NOMO-1 (cell line): ENCODE measurements at regions not wholly inside any gene's neighbourhood (a gene's known extent, or its start where the extent isn't known, plus 50 kb on each side); places are given as distances from the start of the nearest gene placed in this dataset.

Experiments used
- DNase-seq, 2 experiments: peaks; one replicate each; lab custom pipeline; 2025; ENCODE audit not compliant: unreplicated experiment in 2 of 2; lab: John Stamatoyannopoulos, UW

DNA sequence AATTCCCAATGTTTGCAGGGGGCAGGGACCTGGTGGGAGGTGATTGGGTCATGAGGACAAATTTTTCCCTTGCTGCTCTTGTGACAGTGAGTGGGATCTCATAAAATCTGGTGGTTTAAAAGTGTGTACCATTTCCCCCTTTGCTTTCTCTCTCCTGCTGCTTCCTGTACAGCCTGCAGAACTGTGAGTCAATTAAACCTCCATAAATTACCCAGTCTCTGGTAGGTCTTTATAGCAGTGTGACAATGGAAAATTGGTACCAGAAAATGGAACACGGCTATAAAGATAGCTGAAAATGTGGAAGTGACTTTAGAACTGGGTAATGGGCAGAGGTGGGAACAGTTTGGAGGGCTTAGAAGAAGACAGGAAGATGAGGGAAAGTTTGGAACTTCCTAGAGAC lies 108.7 kb upstream of the NPFFR2 start:
- peak in 1 of 2 experiments; percentile 3 for DNase-seq

DNA sequence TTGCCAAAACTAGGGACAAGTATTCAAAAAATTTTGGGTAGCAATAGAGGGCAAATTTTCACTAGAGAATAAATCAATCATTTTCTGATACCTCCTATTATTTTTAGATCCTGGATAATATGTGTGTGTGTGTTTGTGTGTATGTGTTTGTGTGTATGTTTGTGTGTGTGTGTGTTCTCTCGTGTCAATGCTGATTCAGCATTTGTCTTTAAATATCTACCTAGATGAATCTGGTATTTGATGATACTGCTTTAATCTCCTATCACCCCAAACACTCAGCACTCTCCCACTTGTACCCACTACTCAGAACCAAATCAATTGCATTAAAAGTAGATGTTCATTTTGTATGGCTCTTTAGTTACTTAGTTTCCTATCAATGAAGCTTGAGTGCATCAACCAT lies 101.3 kb upstream of the NPFFR2 start:
- no peak for DNase-seq

DNA sequence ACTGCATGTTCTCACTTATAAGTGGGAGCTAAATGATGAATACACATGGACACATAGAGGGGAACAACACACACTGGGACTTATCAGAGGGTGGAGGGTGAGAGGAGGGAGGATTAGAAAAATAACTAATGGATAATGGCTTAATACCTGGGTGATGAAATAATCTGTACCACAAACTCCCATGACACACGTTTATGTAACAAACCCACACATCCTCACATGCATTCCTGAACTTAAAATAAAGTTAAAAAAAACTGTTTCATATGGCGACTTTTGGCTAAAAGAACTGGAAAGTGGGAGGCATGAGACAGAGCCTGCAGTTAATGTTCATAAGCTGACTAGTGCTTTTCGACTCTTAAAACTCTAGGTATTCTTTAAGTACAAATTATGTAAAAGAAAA lies 98.9 kb upstream of the NPFFR2 start:
- DNase-seq = no peak

DNA sequence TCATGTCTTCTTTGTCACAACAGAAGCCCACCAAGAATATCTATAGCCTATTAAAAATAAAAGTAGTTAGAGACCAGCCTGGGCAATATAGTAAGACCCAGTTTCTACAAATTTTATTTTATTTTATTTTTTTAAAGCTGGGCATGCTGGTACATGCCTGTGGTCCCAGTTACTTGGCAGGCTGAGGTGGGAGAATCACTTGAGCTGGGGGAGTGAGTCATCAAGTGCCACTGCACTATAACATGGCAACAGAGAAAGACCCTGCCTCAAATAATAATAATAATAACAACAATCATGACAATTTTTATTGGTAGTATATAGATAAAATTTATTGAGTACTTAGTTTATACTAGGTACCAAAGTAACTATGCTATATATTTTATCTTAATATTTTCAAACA lies 93.0 kb upstream of the NPFFR2 start:
- no peak for DNase-seq

DNA sequence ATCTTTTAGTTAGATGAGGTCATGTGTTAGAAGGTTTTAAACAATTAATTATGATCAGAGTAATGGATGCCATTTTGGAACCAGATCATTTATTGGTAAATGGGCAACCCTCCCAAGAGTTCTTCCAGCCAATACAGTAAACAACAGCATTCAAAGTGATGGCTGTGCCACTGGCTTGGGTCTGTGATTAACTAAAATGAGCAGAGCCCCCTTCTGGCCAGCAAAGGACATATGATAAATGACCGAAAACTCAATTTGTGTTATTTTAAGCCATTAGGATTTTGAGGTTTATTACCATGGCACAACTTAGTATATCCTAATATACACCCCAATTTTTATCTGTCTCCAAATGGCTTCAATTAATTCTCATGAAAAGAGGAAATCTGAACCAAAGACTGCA lies 90.8 kb upstream of the NPFFR2 start:
- DNase-seq = no peak

DNA sequence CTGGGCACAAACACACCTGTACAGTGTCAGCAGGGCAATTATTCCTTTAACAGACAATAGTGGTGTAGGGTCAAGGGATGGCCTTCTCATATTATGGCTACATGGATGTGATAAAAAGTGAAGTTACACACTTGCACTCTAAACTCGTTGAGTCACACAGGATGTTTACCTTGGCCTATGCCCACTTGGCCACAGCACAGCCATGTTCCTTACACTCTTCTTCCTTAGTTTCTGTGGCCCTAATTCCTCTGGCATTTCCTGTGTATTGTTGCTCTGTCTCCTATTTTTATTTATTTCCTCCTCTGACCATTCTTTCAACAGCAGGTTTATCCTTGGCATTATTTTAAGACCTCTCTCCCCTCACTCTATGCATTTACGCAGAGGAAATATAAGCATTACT lies 86.8 kb upstream of the NPFFR2 start:
- no peak for DNase-seq

DNA sequence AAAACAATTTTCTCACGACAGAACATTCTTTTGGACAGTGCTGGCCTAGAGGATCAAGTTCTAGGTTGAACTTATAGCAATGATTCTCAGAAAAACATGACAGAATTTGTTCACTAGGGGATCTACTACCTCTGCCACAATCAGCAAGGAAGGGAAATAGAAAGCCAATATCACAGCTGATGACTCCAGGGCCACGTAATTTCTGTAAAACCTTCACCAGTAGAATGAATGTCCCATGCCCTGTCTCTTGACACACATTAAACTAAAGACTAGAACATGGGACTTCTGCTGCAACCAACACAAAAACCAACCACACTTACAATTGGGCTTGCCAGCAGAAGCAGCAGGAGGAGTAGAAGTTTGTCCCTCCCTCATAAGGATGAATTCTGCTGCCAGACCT lies 86.0 kb upstream of the NPFFR2 start:
- DNase-seq = no peak

DNA sequence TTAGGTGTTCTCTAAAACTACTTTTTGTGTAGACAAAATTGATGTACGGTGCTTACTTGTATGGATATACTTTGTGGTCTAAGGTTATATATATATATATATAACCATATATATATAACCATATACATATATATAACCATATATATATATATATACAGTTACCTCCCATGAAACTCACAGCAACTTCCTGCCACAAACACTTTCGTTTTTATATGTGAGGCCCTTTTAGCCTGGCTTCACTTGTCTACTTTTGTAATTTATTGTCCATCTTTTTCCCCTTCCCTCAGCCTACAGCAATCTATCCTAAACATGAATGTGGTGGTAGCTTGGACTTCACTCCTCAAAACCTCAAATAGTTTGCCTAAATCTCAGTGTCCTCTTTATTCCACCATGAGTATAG lies 72.8 kb upstream of the NPFFR2 start:
- DNase-seq = no peak

DNA sequence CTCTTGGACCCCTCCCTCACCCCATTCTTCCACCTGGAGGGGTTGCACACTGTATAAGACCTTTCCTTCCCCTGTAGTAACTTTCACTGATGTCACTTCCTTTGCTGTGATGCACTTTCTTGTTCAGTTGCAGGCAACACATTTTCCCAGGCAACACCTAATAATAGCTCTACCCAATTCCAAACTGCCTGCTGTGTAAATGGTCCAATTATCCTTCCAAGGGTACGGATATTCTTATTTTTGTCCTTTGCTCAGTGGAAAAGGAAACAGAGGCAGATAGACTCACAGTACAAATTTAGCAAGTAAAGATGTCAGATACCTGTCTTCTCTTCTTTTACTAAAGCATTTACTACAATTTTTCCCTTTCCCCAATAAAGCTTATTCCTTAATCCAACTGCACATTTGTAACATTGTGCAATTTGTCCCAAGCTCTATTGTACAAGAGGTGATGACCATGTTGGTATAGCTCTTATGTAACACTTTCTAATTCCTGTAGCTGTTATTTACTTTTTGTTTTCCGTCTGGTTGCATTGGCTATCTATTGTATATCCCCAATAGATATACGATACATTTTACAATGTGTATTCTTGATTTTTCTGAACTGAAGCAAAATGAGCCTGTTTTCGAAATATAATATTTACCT lies 69.1 kb upstream of the NPFFR2 start:
- DNase-seq = no peak

DNA sequence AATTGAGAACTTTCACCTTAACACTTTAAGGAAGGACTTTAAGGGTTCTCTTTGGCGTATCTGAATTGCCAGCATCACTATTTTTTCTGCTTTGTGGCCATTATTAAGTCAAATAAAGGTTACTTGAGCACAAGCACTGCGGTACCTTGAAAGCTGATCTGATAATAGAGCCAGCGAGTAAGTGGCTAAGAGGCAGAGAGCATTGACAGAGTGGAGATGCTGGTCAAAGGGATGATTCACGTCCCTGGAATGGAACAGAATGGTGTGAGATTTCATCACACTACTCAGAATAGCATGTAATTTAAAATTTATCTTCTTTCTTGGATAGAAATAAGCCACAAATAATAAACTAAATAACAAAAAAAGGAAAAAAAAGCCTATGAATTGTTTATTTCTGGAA lies 57.1 kb upstream of the NPFFR2 start:
- no peak for DNase-seq

DNA sequence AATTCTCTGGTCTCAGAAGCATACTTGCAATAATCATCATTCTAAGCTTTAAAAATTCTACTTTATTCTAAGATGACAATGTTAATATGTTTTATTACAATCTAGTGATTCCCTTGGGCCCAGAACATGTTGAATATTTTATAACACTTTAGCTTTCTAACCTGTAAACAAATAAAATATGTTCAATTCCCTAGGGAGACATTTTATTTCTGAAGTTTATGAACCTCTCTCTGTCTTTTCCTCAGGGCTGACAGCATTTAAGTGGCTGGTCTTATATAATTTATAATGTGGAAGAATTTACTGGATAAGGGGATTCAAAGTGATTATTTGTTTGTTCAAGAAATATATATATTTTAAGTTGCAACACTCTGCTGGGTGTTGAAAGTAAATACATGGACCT lies 55.3 kb upstream of the NPFFR2 start:
- no peak for DNase-seq

DNA sequence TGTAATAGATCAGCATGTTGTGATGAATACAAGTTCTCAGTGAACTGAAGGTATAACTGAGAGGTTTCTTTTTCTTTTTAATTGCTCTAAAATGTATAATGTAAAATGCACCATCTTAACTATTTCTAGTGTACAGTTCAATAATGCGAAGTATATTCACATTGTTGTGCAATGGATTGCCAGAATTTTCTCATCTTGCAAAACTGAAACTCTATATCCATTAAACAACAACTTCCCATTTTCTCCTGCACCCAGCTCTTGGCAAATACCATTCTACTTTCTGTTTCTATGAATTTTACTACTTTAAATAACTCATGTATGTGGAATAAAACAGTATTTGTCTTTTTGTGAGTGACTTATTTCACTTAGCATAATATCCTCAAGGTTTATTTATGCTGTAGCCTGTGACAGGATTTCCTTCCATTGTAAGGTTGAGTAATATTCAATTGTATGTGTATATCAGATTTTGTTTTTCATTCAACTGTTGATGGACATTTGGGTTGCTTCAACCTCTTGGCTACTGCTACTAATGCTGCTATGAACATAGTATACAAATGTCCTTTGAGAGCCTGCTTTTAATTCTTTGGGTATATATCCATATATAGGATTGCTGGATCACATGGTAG lies 53.5 kb upstream of the NPFFR2 start:
- DNase-seq = peak; percentile 86 to 88

DNA sequence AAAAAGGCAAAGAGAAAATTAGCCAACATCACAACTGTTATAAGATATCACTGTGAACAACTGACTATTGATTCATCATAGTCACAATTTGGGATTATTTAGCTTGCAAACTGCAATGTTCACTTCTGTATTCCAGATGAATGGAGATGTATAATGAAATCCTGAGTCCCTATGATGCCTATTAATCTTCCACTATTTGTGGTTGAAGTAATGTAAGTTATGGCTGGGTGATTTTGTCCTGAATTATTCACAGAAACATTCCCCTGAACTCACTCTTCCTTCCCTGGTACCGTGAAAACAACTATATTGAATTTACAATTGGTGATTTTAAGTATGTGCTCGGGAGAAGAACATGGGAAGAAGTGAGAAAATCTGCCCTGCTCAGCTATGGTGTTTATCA lies 50.8 kb upstream of the NPFFR2 start:
- no peak for DNase-seq
